TTC549 (cell line): ENCODE measurements at regions not wholly inside any gene's neighbourhood (a gene's known extent, or its start where the extent isn't known, plus 50 kb on each side); places are given as distances from the start of the nearest gene placed in this dataset.

Source experiments
- FAIRE-seq: peaks from 2 replicates; lab custom pipeline; 2012; peaks lifted over from hg19 to GRCh38; lab: Jason Lieb, UNC

GRCh38 chr15:46713045-46713444, 1004.3 kb upstream of the SEMA6D start:
- no peak for FAIRE-seq

DNA sequence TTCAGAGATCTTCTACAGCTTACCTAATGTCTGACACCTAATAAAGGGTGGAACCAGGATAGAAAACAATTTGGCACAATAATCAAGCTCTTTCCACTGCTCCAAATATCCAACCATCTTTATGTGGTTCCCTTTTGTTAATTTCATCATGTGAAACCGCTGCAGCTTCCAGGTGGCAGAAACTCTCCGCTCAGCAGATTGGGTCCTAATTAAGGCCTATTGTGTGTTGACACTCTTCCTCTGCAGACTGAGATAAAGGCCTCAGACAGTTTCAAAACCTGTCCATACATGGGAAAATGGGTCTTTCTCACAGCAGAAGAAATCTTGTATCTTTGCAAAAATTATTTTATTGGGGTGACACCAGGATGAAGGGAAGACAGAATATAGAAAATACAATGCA, 1002.4 kb upstream of the SEMA6D start:
- no peak for FAIRE-seq

DNA sequence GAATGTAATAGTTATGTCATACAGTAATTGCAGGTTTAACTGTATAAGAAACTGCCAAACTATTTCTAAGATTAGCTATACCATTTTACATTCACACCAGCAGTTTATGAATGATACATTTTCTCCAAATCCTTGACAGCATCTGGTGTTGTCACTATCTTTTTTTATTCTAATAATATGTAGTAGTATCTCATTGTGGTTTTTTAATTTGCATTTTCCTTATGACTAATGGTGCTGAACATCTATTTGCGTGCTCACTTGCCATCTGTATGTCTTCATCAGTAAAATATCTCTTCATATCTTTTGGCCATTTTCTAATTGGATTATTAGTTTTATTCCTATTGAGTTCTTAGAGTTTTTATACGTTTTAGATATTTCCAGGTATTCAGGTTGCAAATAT, 994.0 kb upstream of the SEMA6D start:
- FAIRE-seq, result no peak

DNA sequence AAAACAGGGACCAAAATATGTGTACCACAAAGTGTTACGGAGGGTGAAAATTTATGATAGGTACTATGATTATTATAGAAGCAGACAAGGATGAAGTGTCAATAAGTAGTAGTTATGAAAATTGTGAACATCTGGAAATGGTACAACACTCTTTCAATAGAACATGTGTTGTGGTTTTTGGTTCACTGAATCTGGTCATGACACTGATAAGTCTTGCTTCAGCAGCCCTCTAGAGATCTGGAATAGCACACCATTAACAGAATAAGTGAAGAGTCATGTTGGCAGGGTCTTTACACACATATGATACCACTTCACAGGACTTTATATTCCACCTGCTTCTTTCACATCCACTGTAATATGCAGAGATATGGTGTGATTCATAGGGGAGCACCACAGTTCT, 985.2 kb upstream of the SEMA6D start:
- FAIRE-seq, result no peak

- no peak for FAIRE-seq
These were observed 982.2 kb upstream of the SEMA6D start for GRCh38 chr15:46735115-46735514.

DNA sequence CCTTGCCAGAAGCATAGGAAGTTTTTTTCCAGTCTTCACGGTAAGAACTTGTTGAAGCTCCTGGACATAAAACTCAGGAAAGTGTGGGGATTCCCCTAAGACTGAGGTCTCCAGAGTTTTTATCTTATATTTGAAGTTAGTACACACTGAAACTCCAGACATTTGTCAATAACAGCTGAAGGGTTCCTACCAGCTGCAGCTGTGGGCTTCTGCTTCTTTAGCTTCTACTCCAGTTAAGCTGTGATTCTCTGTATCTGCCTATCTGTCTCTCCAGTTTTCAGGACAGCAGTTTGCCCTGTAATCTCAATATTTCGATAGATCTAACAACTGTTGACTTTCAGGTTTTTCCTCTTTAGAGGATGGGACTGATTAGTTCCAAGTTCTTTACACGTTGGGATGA, 966.0 kb upstream of the SEMA6D start:
- FAIRE-seq, result no peak

GRCh38 chr15:46753946-46754345, 963.4 kb upstream of the SEMA6D start:
- no peak for FAIRE-seq

DNA sequence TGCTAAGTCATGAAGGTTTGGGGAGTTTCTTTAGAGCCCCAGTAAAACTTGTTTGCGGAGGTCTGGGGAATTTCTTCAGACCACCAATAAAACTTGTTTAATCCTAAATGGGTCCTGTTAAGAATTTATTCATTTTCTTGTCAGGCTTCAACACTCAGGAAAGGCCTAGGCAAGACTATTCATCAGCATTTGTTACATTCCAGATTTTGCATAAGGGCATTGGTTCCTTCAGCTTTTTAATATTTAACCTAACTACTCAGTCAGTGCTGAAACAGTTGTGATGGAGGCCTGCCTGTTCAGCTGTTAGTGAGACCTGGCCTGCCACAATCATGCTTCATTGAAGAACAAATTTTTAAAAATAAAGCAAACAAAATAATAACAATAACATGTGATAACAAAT, 954.2 kb upstream of the SEMA6D start:
- FAIRE-seq, result no peak

- FAIRE-seq, result no peak
These were observed 952.5 kb upstream of the SEMA6D start for GRCh38 chr15:46764851-46765250.

DNA sequence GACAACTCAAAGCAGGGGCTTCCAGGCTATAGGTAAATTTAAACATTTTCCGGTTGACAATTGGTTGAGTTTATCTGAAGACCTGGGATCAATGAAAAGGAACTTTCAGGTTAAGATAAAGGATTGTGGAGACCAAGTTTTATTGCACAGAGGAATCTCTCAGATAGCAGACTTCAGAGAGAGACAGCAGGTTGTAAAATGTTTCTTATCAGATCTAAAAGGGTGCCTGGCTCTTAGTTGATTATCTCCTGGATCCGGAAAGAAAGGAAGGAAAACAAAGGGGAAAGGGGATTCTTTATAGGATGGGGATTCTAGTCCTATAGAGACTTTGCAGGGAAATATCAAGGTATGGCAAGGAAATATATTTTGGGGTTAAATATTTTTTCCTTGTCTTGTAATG, 951.3 kb upstream of the SEMA6D start:
- no peak for FAIRE-seq

DNA sequence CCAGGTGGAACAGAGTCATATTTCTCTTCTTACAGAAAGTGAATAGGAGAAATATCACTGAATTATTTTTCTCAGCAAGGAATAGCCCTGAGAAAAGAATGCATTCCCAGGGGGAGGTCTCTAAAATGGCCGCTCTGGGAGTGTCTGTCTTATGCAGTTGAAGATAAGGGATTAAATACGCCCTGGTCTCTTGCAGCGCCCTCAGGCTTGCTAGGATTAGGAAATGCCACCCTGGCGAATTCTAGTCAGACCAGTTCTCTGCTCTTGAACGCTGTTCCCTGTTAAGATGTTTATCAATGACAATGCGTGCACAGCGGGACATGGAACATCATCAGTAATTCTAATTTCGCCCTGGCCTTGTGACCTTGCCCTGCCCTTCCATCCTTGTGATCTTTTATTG, 949.0 kb upstream of the SEMA6D start:
- no peak for FAIRE-seq

DNA sequence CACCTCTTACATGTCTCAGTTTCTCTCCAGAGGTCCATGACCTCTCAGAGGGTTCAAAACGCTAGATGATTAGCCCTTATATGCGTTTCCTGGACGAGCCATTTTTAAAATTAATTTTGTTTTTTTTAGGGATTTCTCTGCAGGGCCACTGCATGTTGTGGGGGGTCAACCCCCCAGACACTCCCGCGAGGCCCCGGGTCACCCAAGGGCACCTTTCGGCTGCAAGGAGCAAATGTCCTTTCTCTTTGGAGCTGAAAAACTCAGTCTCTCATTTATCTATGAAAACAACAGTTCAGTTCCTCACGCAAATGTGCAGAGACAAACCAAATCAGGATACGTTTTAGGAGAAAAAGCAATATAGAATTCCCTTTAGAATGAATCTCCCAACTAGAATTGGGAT, 944.3 kb upstream of the SEMA6D start:
- no peak for FAIRE-seq

DNA sequence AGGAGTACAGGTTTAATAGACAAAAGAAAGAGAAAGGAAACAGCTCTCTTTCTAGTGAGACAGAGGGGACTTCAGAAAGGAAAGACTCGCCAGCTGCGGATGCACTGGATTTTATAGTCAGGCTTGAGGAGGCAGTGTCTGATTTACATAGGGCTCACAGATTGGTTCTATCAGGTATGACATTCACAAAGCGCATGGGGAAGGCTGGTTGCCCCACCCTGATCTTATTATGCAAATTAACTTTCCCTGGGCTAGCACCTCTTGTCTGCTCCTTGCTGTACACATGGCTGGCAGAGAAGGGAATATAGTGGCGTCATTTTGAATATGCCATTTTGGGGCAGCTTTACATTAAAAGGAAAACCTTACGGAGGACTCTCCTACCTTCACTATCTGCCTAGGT, 938.4 kb upstream of the SEMA6D start:
- FAIRE-seq, result no peak

DNA sequence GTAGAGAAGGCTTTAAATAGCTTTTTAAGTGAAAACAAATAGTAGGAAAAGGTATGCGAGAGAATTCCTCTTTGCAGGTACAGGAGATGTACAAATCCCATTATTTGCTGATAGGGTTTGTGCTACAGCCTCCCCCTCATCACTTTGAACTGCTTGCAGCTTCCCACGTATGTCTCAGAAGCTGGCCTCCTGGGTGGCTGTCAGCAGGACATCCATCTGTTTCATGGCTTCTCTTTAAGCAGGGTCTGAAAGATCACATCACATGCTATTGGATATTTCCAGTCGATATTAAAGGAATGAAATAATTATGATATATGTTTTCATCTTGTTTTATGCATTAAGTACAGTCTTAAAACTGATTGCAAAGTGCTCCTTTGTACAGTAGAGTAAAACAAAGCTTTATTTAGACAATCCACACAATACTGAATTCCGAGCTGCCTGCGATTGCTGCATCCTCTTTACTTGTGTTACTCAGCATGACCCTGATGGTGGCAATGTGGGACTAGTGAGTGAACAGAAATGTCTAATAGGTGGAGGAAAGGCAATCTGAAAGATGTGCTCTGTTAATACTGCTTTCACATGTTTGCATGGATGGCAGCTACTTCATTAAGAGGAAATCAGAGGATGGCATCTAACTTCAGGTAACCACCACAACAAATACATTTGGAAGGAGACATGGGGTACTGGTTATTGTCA, 930.6 kb upstream of the SEMA6D start:
- FAIRE-seq, result no peak

GRCh38 chr15:46795685-46796084, 921.6 kb upstream of the SEMA6D start:
- FAIRE-seq, result no peak

DNA sequence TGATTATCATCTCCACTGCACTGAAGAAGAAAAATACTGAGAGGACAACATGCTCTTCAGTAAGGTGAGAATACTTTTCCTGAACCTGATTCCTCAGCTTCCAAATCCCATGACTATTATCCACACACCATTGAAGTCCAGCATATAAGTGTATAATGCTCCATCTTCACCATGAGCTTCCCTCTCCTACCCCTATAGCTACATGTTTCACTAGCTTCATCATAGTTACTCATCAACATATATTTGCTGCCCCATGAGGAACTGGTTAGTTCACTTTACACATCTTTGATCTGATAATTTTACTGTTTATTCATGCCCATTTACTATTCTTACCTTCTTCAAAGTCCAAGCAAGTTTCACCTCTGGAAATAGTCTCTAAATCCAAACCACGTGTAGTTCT, 908.5 kb upstream of the SEMA6D start:
- FAIRE-seq, result no peak

- no peak for FAIRE-seq
These were observed 902.1 kb upstream of the SEMA6D start for GRCh38 chr15:46815240-46815639.

GRCh38 chr15:46815765-46816164, 901.5 kb upstream of the SEMA6D start:
- no peak for FAIRE-seq

- no peak for FAIRE-seq
These were observed 868.6 kb upstream of the SEMA6D start for GRCh38 chr15:46848704-46849103.

DNA sequence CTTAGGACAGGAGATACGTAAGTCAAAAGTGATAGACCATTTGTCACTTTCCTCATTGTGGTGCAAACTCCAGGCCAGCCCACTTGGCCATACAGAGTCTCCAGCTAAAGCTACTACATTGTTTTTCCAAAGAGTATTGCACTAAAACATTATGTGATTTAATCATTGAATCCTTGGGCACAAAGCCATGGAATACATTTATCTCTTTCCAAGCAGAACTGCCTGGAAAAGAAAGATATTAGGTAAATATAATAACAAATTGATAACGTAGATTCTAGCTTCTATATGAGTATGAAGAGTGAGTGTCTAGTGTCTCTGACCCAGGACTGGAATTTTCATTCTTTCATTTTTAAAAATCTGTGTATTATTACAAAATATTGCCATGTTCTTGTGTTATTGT, 863.7 kb upstream of the SEMA6D start:
- FAIRE-seq, result no peak

GRCh38 chr15:46854564-46854963, 862.7 kb upstream of the SEMA6D start:
- FAIRE-seq, result no peak

GRCh38 chr15:46855388-46855787, 861.9 kb upstream of the SEMA6D start:
- FAIRE-seq, result no peak

DNA sequence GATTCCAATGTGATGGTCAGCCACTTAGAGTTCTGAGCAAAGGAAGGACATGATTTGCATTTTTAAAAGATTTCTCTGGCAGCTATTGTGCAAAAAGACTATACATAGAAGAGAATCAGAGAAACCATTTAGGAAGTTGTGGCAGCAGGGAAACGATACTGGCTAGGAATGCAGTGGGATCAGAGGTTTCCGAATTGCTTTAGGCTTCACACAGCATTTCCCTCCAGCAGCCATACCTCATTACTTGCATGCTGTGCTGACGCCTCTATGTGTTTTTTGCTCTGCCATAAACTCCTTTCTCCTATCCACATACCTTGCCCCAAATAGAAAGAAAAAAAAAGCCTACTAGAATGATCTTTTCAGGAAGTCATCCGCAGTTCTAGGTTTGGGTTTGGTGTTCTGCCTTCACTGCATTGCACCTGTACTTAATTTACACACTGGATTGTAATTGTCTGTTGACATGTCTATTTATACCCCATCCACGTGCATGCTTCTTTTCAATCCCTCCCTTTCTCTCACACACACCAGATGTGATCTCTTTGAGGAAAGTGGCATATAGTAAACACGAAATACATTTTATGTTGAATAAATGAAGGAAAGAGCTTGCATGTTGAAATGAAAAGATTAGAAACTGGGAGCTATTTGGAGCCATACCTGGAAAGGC, 860.3 kb upstream of the SEMA6D start:
- no peak for FAIRE-seq

DNA sequence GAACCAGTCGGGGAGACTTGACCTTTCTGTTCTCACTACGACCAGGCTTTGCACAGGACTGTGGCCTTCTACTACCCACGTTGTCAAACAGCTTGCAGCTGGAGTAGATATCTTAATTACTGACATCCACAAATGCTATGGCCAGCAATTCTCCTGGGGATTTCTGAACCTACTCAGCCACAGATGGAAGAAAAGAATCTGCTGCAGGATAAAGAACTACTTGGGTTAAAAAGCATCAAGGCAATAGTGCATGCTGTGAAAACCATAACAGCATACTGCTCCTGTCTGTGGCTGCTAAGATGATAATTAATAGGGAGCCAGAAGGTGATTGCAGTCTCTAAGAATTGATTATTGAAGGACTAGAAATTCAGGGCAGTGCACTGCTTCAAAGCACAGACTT, 859.2 kb upstream of the SEMA6D start:
- no peak for FAIRE-seq
